ENCODE measurements at regions not wholly inside any gene's neighbourhood (a gene's known extent, or its start where the extent isn't known, plus 50 kb on each side); places are given as distances from the start of the nearest gene placed in this dataset.

DNA sequence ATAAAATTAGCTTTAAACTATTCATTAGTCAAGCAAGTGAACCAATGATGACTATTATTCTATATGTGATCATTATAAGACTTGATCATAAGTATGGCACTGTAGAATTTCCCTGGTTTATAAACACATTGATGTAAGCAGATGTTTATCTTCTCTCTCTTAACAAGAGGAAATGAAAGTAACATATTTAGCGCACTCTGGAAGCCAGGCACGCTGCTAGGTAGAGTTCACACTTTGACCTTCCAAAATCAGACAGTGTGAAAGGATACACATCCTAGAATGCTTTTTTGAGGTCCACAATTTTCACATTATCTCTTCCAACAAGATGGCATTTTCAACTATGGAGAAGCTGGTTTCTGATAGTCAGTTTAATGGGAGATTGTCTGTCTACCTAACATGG, 529.4 kb upstream of the IGFBP3 start:
- TF ChIP-seq, protein P1, sequence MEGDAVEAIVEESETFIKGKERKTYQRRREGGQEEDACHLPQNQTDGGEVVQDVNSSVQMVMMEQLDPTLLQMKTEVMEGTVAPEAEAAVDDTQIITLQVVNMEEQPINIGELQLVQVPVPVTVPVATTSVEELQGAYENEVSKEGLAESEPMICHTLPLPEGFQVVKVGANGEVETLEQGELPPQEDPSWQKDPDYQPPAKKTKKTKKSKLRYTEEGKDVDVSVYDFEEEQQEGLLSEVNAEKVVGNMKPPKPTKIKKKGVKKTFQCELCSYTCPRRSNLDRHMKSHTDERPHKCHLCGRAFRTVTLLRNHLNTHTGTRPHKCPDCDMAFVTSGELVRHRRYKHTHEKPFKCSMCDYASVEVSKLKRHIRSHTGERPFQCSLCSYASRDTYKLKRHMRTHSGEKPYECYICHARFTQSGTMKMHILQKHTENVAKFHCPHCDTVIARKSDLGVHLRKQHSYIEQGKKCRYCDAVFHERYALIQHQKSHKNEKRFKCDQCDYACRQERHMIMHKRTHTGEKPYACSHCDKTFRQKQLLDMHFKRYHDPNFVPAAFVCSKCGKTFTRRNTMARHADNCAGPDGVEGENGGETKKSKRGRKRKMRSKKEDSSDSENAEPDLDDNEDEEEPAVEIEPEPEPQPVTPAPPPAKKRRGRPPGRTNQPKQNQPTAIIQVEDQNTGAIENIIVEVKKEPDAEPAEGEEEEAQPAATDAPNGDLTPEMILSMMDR (IDR thresholded peaks at IDR 0.05) = no peak
- TF ChIP-seq POLR2A (IDR thresholded peaks at IDR 0.05) = no peak

Measured in thyroid gland (tissue), 4 donors.